SW480 (cell line): ENCODE measurements at regions not wholly inside any gene's neighbourhood (a gene's known extent, or its start where the extent isn't known, plus 50 kb on each side); places are given as distances from the start of the nearest gene placed in this dataset.

Source experiments
- DNase-seq: peaks from one replicate; pipeline ENCODE4 v3.0.0-alpha.2; 2016; ENCODE audit warnings: low spot score

GRCh38 chrX:17206584-17206983 is 168.4 kb upstream of the NHS start:
- DNase-seq, result no peak

DNA sequence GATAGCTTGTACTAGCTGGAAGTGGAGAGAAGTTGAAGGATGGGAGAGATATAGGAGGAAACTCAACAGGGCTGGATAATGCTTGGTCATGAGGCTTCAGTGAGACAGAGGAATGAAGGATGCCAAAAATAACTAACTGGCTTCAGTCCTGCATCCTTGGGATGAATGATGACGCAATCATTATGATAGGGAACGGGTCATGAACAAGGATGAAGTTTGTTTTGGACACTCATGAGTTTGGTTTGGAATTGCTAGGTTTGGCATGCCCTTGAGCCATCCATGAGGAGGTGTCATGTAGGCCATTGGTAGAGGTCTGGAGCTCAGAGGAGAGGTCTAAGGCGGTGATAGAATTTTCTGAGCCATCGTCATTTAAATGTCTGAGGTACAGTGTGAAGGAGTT is 160.0 kb upstream of the NHS start:
- DNase-seq, result no peak

GRCh38 chrX:17226736-17227135 is 148.3 kb upstream of the NHS start:
- DNase-seq, result no peak

DNA sequence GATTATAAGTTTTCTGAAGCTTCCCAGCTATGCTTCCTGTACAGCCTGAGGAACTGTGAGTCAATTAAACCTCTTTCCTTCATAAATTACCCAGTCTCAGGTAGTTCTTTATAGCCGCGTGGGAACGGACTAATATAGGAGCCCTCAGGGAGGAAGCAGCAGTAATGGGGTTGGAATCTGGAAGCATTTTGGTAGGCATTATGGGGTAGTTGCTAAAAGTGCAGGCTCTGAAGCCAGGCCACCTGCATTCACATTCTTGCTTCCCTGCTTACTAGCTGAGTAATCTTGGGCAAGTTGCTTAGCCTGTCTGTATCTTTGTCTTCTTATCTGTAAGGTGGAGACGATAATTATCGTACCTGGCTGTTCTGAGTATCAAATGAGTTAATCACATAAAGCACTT is 137.9 kb upstream of the NHS start:
- DNase-seq, result no peak

DNA sequence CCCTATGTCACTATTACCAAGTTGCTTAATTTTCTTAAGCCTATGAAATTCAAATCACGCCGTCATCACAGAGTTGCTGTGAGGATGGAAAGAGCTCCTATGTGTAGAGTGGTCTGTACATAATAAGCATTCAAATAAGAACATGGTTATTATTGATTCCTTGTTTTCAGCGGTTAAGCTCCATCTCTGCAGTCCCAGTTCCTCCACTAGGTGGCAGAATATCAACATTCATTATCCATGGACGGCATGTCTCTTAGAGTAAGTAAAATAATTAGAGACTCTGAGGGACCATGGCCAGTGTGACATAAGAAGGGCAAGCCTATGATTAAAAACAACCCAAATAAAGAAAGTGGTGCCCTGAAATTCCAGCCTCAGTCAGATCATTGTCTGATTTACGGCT is 132.5 kb upstream of the NHS start:
- DNase-seq, result peak; percentile 42

DNA sequence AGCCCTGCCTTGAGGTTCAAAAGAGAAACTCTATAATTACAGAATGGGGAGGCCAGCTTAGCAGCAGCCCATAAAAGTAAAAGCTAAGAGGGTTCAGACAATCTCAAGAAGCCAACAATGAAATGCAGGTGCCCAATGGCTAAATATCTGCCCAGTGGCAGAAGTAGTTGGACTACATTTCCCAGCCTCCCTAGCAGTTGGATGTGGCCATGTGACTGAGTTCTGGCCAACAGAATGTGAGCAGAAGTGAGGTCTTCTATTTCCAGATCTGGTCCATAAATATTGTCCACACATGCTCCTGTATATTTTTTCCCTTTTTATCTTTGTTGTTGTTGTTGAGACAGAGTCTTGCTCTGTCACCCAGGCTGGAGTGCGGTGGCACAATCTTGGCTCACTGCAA is 127.9 kb upstream of the NHS start:
- no peak for DNase-seq

- DNase-seq, result no peak
These were observed 112.9 kb upstream of the NHS start for GRCh38 chrX:17262123-17262522.

DNA sequence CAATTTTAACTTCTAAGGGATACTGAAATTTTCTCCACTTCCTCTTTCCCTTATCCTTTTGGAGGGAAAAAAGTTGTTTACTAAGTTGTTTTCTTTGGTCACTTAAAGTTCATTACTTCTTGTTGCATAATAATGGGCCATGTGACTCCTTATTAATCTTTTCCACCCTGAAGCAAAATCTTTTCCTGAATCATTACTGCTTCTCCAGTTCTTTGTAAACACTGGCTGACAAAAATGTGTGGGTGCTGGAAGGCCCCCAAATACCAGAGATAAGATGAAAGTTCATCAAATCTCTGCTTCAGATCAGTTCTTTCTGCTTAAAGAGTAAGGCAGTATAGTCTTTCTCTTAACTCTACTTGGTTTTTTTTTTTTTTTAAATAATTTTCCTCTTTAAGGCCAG is 108.9 kb upstream of the NHS start:
- DNase-seq, result no peak

DNA sequence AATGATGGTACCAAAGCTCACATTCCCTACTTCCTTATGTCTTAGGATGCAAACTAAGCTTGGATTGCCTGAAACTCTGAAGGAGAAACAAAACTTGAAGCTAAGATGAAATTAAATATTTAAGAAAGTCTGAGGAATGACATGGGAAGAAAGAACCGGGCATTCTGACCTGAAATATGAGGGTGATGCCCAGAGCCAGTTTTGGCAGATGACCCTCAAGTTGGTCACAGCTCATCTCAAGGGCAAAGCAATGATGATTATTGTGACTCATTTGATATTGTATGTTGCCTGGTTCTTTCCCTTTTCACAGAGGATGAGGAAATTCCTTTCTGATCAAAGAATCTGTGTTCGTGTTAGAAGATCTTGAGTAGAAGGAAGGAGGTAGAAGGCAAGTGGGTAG is 96.0 kb upstream of the NHS start:
- no peak for DNase-seq

GRCh38 chrX:17285983-17286382 is 89.0 kb upstream of the NHS start:
- no peak for DNase-seq

DNA sequence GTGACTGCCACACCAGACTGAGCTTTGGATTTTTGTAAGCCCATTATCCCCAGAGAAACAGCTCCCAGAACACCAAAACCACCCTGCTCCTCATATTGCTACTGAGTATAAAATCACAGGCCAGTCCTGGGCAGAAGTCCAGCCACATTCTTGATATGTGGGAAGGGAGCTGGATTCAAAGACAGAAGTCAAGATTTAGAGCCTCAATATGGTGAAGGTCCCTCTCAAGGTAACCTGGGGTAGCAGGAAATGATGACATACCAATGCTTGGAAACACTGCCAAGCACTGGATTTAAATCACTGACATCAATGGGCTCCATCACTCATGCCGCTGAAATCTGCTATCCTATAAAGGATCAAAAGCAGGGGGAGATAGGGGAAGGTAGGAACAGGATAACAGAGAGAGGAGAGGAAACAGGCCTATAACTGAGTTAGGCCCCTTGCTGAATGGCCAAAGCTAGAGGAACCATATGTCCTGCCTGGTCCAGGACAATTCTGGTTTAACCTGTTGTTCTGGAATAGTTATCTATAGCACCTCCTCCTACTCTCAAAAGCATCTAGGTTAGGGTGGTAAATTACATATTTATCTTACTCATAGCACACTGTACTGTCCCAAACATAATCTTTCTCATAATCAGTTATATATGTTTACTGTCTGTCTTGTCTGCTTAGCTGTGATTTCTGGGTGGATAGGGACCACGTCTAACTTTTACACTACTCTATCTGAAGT is 83.7 kb upstream of the NHS start:
- DNase-seq, result no peak

DNA sequence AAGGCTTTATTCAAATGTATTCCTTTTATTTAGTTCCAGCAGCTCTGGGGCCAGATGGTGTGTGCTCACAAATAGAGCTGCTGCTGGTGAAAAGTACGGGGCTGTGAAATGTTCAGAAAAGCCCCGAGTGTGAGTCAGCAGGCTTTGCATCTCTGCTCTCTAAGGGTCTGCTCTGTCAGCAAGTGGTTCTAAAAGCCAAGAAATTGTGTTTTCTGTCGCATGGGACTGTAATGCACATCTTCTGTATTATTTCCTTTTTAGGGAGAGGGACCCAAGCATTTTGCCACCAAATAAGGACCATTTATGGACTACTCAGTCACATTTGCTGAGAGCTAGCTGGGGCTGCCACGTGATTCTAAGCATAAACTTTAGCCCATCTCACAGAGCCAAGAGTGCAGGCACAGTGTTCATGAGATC is 82.9 kb upstream of the NHS start:
- no peak for DNase-seq

DNA sequence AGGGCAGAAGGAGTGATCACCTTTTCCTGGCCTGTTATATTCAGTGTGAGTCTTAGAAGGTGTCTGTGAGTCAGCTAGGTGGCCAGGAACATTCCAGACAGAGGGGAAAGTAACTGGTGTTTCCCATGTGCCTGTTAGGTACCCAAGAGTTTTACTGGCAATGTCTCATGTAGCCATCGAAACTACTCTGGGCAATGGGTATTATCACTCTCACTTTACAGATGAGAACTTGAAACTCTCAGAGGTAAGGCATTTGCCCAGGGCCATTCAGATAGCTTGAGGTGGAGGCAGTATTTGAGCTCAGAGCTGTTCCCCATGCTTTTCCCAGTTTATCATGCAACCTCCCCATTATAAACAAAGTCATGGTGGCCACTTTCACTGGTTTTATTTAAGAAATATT is 80.4 kb upstream of the NHS start:
- DNase-seq, result no peak

DNA sequence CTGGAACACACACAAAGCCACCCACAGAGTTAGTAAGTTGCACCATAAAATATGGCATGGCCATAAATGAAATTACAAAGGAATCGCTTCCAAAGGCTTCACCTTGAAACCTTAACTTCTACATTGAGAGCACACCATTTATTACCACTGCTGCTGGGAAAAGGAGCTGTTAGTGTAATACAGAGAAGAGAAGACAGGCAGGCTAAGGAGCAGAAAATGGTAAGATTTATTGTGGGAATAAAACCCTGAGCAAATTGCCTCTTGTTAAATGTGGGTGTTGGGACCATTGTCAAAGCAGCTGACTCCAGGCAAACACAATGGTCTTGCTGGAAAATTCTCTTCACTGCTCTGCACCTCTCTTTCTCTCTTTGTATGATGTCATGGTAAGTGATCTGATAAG is 79.2 kb upstream of the NHS start:
- DNase-seq, result no peak

DNA sequence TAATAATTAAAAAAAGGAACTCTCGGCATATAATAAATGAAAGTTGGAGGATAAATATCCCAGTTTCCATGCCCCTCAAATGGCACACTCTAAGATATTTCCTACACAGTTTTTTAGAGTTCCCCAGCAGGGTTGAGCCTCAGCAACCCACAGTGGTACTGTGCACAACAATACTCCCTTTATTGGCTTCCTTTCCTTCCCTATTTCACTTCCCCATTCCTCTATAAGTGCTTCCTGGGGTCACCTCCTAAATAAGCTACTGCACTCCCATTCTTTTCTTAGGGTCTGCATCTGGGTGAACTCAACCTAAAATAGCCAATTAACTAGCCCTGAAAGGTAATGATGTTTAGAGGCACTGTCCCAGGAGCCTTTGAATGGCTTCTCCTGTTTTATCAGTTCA is 76.4 kb upstream of the NHS start:
- DNase-seq, result no peak

DNA sequence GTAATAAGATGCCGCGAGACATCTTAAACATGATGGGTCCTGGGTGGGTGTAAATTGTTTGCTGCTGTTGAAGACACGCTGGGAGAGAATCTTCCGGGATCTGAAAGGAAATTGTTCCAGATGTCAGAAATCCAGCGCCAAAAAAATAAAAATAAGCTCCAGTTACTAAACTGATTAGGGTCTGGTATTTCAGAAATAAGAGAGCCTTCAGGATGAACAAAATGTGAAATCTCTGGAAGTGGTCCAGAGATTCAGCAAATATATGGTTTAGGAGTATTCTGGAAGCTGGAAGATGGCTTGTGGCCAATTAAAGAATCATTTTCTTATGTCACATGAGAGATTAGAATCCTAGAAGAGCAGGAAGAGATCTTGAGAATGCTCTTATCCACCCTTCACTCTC is 75.8 kb upstream of the NHS start:
- DNase-seq, result no peak

GRCh38 chrX:17323397-17323796 is 51.6 kb upstream of the NHS start:
- no peak for DNase-seq
